HG02938 (cell line): ENCODE measurements at regions not wholly inside any gene's neighbourhood (a gene's known extent, or its start where the extent isn't known, plus 50 kb on each side); places are given as distances from the start of the nearest gene placed in this dataset.

Experiments
- ATAC-seq: cut with Tn5 transposase; IDR thresholded peaks from one replicate; pipeline ENCODE4 v1.9.1; 2021; ENCODE audit warnings: mild to moderate bottlenecking, moderate library complexity; ENCODE audit not compliant: unreplicated experiment

DNA sequence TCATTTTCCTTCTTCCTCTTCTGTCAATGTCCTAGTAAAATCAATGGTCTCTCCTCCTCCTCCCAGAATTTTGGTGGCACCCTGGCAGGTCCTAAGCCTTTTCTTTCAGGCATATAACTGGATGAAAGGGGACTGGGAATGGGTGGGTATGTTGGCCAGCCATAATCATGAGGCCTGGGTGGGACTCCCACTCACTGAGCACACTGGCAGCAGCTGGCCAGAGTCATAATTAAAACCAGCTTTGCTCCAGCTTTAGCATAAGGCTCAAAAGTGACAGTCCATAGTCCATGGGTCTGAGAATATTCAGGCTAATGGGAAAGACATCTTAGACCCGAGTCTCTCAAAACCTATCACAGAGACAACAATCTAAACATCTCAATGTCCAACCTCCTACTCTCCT is 190.0 kb upstream of the BTBD3 start:
- ATAC-seq: no peak

- no peak for ATAC-seq
Measured at GRCh38 chr20:11728937-11729336, 188.8 kb upstream of the BTBD3 start.

GRCh38 chr20:11729806-11730205 is 187.9 kb upstream of the BTBD3 start:
- no peak for ATAC-seq

DNA sequence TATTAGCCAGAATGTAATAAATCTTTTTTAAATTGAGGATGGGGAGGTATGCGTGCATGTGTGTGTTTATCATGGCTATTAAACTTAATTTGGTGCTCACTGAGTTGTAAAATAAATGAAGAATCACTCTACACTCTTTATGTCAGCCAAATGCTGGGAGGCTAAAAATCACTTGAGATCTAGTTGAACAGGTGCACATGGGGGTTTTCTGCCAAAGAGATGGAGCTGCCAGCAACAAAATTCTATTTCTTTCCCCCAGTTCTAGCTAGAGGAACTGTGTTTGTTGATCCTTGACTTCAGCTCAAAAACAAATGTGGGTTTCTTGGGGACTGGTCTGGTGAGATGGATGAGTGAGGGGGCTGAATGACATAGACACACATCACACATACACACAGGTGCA is 183.3 kb upstream of the BTBD3 start:
- ATAC-seq: no peak

- no peak for ATAC-seq
Measured at GRCh38 chr20:11738852-11739251, 178.8 kb upstream of the BTBD3 start.

DNA sequence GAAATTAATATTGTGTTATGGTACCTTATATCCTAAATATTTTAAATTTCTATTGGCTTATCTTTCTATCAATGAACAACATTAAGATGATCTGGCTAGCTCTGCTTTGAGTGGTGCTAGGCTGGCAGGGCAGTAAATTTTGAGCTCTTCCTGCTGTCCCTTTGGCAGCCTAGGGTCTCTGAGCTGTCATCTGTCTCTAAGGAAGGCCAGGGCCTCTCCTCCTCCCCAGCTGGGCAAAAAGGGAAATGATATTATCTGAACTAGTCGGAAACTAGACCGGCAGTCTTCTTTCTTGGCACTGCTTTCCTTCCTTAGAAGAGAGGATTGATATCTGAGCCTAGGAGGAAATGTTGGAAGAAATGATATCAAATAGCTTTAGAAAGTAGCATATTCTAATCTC is 176.7 kb upstream of the BTBD3 start:
- ATAC-seq: no peak

DNA sequence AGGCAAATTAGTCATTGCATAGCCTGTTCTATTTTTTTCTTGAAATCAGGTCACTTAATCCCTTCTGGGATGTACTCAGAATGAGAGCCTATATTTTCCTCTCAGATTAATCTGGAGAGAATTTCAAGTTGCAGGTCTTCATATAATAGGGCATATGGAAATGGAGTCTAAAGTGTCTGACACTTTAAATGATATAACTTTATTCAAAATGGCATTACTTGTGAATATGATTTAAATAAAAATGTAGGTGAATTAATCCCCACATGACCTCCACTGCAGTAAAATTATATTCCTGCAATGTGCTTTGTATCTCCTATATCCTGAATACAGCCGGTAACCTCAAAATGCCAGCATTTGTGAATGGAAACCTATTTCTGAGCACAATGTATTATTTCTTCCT is 172.5 kb upstream of the BTBD3 start:
- no peak for ATAC-seq

DNA sequence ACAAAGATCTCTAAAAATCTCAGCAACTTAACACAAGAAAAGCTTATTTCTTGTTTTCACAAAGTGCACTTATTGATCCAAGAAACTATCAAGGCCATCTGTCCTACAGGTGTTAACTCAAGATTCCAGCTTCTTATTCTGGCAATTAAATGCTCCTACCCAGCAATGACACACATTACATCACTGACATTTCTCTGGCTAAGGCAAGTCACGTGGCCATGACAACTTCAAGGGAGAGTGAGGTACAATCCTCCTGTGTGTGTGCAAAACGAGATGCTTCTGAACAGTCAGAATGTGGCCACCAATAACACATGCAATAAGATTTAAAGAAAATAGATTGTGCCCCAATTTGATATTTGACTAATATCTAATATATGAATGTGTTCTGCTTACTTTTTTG is 169.3 kb upstream of the BTBD3 start:
- no peak for ATAC-seq

GRCh38 chr20:11752336-11752735 is 165.4 kb upstream of the BTBD3 start:
- ATAC-seq: no peak

DNA sequence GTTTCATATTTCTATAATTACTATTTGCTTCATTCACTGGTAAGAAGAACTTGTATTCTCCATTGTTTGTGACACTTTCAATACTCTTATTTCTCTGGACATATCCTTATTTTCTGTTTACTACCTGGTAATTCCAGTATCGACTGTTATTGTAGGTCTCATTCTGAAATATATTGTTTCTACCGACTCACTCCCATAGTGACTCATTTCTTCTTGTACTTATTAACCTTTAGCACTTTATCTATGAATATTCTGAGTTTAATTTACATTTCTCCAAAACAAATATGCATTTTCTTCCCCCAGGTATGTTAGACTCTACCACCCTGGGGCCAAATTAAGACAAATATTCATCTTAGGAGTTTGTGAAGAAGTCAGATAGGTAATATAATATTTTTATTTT is 164.5 kb upstream of the BTBD3 start:
- ATAC-seq: no peak

DNA sequence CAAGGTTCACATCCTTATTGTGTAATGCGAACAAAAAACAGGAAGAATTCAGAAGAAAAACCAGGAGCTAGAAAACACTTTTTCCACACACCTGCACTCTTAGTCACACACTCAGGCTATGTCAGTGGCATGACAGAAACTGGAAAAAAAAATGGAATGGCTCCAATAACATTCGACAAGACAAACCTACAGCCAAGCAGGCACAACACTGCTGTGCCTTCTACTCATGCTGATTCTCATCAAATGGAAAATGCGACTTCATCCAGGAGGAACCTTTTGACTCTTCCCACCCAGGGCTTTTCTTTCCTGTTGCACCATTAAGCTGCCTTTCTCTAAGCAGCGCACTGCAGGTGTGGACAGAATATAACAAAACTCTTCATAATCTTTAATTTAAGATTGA is 163.2 kb upstream of the BTBD3 start:
- no peak for ATAC-seq

DNA sequence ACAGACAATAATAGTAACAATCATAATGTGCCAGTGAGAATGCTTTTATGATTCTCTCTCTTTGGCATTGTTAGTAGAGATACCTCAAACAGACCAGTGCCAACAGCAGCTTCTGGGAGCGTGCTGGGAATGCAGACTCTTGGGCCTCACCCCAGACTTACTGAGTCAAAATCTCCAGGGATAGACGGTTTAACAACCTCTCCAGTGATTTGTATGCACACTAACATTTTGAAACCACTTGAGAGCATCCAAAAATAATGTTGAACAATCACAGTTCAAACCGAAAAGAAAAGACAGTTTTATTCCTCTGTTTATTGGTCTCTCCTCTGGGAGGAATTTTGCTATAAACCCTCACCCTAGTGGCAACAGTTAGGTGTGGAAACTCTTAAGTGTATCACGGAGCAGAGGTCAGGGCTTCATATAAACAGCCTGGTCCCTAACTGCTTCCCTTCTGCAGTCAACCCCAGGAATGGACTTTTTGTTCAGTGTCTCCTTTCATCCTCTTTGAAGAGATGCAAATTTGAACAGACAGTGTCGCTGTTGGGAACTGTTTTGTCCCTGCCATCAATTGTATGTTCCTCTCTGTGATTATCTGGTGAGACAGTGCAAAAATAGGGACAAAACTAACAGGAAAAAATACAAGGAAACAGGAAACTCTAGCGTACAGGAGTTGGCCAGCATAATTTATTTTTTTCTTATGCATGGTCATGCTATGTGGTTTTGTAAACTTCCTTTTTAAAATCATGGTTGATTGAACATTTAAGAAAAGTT is 162.4 kb upstream of the BTBD3 start:
- no peak for ATAC-seq

DNA sequence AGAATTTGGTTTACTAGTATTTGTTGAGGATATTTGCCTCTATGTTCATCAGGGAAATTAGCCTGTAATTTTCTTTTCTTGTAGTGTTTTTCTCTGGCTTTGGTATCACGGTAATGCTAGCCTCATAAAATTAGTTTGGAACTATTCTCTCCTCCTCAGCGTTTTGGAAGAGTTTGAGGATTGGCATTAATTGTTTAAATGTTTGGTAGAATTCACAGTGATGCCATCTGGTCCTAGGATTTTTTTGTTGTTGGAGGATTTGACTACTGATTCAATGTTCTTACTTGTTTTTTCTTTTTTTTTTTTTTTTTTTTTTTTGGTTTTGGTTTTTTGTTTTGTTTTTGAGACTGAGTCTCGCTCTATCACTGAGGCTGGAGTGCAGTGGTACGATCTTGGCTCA is 156.2 kb upstream of the BTBD3 start:
- no peak for ATAC-seq

- no peak for ATAC-seq
Measured at GRCh38 chr20:11766961-11767360, 150.7 kb upstream of the BTBD3 start.

DNA sequence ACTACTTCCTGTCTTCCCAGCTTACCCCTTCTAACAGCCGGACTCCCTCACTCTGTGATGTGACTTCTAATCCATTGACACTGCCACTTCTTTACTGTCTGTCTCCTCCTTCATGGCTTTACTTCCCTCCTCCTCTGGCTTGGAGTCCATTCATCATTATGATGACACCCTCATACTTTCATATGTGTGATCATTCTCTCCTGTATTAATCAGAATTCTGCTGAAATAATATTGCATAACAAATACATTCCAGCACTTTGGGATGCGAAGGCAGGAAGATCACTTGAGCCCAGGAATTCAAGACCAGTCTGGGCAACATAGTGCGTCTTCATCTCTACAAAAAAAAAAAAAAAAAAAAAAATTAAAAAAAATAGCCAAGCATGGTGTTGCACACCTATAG is 147.9 kb upstream of the BTBD3 start:
- ATAC-seq: no peak

GRCh38 chr20:11772226-11772730 is 145.4 kb upstream of the BTBD3 start:
- no peak for ATAC-seq

GRCh38 chr20:11776687-11777086 is 141.0 kb upstream of the BTBD3 start:
- no peak for ATAC-seq

DNA sequence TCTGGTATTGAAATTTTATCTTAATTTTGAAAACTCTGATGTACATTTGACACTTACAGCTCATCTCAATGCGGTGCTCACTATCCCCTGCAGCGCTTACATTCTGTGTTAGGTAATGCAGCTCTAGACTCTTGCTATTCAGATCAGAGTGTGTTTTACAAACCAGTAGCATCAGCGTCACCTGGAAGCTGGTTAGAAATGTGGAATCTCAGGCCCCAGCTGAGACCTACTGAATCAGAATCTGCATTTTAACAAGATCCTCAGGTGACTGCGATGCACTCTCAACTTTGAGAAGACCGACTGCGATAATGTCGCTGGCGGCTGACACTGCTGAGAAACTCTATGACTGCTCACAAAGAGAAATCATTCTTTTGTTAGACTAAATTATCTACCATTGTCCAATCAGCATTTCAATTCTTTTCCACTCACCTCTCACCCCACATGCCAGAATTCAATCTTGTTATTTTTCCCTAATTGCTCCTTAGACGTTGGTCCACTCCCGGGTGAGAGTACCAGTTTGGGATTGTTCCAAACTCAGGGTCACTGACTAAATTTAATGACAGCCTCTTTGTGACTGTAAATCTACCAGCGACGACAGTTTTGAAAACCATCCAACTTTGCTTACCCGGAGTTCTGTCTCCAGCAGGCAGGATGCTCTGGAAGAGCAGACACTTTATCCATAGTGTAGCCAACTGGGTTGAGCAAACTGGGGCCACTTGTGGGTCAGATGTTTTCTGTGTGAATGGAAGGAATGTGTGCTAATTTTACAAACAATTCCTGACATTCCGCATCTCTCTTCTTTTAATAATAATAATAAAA is 140.1 kb upstream of the BTBD3 start:
- ATAC-seq: no peak

DNA sequence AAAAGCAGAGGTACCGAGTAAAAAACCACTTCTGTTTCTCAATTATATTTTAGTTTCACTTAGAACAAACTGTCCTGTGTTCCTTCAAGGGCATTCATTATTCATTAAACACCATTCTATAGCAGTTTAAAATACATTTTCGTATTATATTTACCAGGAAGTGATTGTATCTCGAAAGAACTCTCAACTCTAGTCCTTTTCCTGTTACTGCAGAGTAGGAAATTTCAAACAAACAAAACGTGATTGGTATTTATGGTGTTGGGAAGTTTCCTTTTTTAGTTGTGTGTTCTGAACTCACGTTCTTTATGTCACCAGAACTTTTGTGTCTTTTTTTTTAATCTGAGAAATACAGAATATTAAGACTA is 139.5 kb upstream of the BTBD3 start:
- ATAC-seq: no peak

GRCh38 chr20:11780765-11781369 is 136.8 kb upstream of the BTBD3 start:
- ATAC-seq: no peak

GRCh38 chr20:11783102-11783850 is 134.4 kb upstream of the BTBD3 start:
- ATAC-seq: no peak
